Bronchial epithelial cell (primary cell): ENCODE measurements at regions not wholly inside any gene's neighbourhood (a gene's known extent, or its start where the extent isn't known, plus 50 kb on each side); places are given as distances from the start of the nearest gene placed in this dataset.

Experiments used
- DNase-seq: peaks from one replicate; pipeline ENCODE4 v3.0.0-alpha.2; 2010; ENCODE audit warnings: low read depth
- FAIRE-seq: peaks from 2 replicates; lab custom pipeline; 2011; peaks lifted over from hg19 to GRCh38; lab: Jason Lieb, UNC
- H3K27me3 ChIP-seq: 2 replicates; pipeline ENCODE4 v1.5.1; 2011; ENCODE audit warnings: low read length; ENCODE audit not compliant: control insufficient read depth, insufficient read depth
- H3K36me3 ChIP-seq: 2 replicates; pipeline ENCODE4 v1.5.1; 2011; ENCODE audit warnings: low read length; ENCODE audit not compliant: control insufficient read depth, insufficient read depth
- H3K4me3 ChIP-seq: 2 replicates; pipeline ENCODE4 v1.5.1; 2011; ENCODE audit warnings: mild to moderate bottlenecking, low read depth, low read length, control low read depth
- CTCF ChIP-seq: IDR thresholded peaks from 2 replicates; pipeline ENCODE4 v1.5.1; 2011; ENCODE audit warnings: mild to moderate bottlenecking, moderate library complexity, low read length, control low read depth, inconsistent platforms; ENCODE audit not compliant: insufficient read depth, severe bottlenecking

- Histone ChIP-seq H3K27me3 (no peaks in the 10 kb centered on the region), H3K4me3 (no peak overlapping the region), H3K36me3 (no peaks in the 10 kb centered on the region)
- FAIRE-seq (no peak), DNase-seq (no peak)
- TF ChIP-seq CTCF, result no peak
These were observed 245.5 kb upstream of the CXCR4 start for GRCh38 chr2:136363470-136363869.

- DNase-seq, result peak; percentile 52
- no peaks in the 10 kb centered on the region for H3K27me3 ChIP-seq
- no peak overlapping the region for H3K4me3 ChIP-seq
- no peak for TF ChIP-seq CTCF
- FAIRE-seq, result no peak
- H3K36me3 ChIP-seq, result no peaks in the 10 kb centered on the region
These were observed 244.9 kb upstream of the CXCR4 start for GRCh38 chr2:136362676-136363390.

- H3K27me3 ChIP-seq, result no peaks in the 10 kb centered on the region
- FAIRE-seq (peak; percentile 91), DNase-seq (peak; percentile 35)
- no peak overlapping the region for H3K4me3 ChIP-seq
- no peak for TF ChIP-seq CTCF
- no peaks in the 10 kb centered on the region for H3K36me3 ChIP-seq
These were observed 243.6 kb upstream of the CXCR4 start for GRCh38 chr2:136361521-136361920.

GRCh38 chr2:136360790-136361189, 242.8 kb upstream of the CXCR4 start:
- Histone ChIP-seq H3K4me3 (no peak overlapping the region), H3K36me3 (no peaks in the 10 kb centered on the region), H3K27me3 (no peaks in the 10 kb centered on the region)
- FAIRE-seq (no peak), DNase-seq (no peak)
- TF ChIP-seq CTCF, result no peak

- no peaks in the 10 kb centered on the region for H3K36me3 ChIP-seq
These were observed 241.4 kb upstream of the CXCR4 start for GRCh38 chr2:136359121-136359965.

More at GRCh38 chr2:136359121-136359965, 241.4 kb upstream of the CXCR4 start:
- no peak overlapping the region for H3K4me3 ChIP-seq
- FAIRE-seq, result peak; percentile 55
- no peaks in the 10 kb centered on the region for H3K27me3 ChIP-seq
- no peak for DNase-seq
- no peak for TF ChIP-seq CTCF
